CD4-positive, alpha-beta T cell treated with Interleukin-4 for 4 hours (primary cell): ENCODE measurements at regions not wholly inside any gene's neighbourhood (a gene's known extent, or its start where the extent isn't known, plus 50 kb on each side); places are given as distances from the start of the nearest gene placed in this dataset.
"Not testable (repeated sequence)": the region's sequence is repeated elsewhere in the genome, so short reads cannot be mapped to it uniquely, and the experiment has no call there.

ENCODE experiments used
- DNase-seq: peaks from one replicate; pipeline ENCODE4 v3.0.0-alpha.2; 2020

DNA sequence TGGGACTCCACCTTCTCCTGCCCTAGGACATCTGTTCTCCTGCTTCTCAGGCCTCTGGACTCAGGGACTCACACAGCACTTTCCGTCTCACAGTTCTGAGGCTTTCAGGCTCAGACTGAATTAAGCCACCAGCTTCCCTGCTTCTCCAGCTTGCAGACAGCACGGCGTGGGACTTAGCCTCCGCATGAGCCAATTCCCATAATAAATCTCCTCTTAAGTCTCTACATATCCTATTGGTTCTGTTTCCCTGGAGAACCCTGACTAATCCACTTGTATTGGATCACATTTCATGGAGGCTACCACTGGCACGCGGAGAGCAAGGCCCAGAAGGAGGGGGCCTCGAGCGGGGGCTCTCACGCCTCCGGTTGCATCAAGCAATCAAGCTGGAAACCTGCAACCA lies 1313.6 kb downstream of the TBC1D22A start:
- DNase-seq = no peak

DNA sequence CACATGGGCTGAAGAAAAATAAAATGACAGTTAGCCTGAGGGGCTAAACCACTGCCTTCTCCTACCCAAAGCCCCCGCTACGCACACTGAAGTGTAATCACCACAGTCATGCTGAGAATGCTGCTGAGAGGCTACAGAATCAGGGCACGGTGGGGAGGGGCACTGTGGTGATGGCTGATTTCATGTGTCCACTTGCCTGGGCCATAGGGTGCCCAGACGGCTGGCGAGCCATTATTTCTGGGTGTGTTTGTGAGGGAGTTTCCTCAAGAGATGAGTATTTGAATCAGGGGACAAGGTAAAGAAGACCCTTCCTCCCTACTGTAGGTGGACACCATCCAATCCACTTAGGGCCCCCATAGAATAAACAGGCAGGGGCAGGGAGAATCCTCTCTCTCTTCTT lies 1313.2 kb downstream of the TBC1D22A start:
- DNase-seq = no peak

DNA sequence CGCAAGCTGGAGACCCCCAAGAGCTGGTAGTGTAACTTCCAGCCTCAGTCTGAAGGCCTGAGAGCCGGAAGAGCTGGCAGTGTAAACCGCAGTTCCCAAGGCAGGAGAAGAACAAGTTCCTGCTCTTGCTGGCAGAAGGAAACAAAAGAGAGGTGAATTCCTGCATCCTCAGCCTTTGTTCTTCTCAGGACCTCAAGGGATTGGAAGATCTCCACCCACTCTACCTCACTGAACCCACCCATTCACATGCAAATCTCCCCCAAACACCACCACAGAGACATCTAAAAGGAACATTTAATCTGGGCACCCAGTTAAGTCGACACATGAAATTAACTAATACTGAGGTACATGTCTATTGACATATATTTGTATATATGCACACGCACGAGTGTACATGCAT lies 1310.3 kb downstream of the TBC1D22A start:
- DNase-seq = no peak

GRCh38 chr22:48071828-48072227 lies 1309.4 kb downstream of the TBC1D22A start:
- no peak for DNase-seq

GRCh38 chr22:48071305-48071704 lies 1308.9 kb downstream of the TBC1D22A start:
- no peak for DNase-seq

DNA sequence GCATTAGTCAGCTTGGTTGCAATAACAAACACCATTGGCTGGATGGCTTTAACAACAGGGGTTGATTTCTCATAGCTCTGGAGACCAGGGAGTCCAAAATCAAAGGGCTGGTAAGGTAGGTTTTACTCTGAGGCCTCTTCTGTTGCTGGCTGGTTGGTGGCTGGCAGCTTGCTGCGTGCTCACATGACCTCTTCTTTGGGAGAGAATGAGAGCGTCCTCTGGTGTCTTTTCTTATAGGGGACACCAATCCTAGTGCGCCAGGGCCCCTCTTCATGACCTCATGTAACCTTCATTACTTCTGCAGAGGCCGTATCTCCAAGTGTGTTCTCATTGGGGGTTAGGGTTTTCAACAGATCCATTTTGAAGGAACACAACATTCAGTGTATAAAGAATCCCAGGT lies 1308.3 kb downstream of the TBC1D22A start:
- no peak for DNase-seq

GRCh38 chr22:48070083-48070482 lies 1307.6 kb downstream of the TBC1D22A start:
- no peak for DNase-seq

- DNase-seq = no peak
Observed at GRCh38 chr22:48069256-48069655, 1306.8 kb downstream of the TBC1D22A start.

- DNase-seq = no peak
Observed at GRCh38 chr22:48068323-48068885, 1306.0 kb downstream of the TBC1D22A start.

GRCh38 chr22:48065892-48066291 lies 1303.4 kb downstream of the TBC1D22A start:
- no peak for DNase-seq

GRCh38 chr22:48061726-48062125 lies 1299.3 kb downstream of the TBC1D22A start:
- no peak for DNase-seq

- DNase-seq = no peak
Observed at GRCh38 chr22:48060266-48060665, 1297.8 kb downstream of the TBC1D22A start.

DNA sequence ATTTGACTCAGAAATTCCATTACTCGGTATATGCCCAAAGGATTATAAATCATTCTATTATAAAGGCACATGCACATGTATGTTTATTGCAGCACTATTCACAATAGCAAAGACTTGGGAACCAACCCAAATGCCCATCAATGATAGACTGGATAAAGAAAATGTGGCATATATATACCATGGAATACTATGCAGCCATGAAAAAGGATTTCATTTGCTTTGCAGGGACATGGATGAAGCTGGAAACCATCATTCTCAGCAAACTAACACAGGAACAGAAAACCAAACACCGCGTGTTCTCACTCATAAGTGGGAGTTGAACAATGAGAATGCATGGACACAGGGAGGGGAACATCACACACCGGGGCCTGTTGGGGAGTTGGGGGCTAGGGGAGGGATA lies 1297.1 kb downstream of the TBC1D22A start:
- DNase-seq = not testable (repeated sequence)

DNA sequence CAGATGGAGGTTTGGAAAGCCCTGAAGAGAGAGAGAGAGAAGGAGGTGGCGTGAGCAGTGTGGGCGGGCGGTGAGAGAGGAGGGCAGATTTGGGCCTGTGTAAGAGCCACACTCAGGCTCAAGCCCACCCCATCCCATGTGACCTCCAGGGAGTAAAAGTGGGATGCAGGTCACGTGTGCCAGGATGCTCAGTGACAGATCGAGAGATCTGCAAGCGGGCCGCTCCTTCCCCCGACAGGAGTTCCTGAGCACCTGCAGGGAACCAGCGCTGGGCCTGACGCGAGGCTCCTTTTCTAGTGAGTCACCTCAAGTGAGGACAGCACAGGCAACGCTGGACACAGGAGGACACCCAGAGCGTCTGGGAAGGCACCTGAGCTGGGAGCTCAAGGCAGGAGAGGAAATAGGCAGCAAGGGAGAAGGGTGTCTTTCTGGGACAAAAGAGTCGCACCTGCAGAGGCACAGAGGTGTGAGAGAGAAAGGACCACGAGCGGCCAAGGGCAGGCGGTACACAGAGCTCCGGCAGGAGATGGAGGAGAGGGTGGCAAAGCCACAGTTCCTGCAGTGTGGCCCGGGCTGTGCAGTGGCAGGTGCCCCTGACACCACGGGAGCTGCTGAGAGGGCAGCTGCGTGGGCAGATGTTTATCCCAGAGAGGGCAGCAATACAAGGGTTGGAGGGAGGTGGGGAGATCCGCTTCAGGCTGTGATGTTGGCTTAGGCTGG lies 1294.8 kb downstream of the TBC1D22A start:
- DNase-seq = no peak

DNA sequence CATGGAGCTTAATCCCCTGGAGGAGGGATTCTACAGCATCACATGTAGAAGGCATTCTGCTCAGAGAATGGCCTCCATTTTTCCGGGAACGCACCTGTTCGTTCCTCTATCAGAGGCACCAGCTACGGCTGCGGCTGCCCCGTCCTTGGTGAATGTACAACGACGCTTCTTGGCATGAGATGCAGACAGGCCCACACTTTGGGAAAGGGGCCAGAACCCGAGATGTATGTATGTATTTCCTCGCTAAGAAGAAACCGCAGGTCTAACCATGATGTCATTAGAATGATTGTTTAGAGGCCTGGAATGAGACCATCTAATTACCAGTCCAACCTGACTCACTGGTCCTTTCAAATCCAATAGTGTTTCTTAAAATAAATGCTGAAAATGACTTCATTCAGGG lies 1293.4 kb downstream of the TBC1D22A start:
- no peak for DNase-seq

- no peak for DNase-seq
Observed at GRCh38 chr22:48055185-48055584, 1292.7 kb downstream of the TBC1D22A start.

DNA sequence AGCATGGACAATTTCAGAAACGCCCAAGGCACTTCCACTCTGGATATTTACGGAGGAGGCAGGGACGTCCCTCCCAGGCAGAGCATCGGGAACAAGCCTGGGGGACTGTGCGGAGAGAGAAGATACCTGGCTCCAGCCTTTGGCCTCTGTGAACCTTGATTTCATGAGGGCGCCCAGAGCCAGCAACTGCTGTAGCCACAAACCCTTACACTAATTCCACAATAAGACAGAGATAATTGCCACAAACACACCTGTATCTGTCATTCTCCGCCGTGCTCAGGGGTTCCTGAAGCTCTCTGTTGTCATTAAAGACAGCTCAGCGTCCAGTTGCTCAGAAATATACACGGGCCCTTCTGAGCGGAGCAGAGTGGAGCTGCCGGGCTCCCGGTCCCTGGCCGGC lies 1292.1 kb downstream of the TBC1D22A start:
- DNase-seq = no peak

DNA sequence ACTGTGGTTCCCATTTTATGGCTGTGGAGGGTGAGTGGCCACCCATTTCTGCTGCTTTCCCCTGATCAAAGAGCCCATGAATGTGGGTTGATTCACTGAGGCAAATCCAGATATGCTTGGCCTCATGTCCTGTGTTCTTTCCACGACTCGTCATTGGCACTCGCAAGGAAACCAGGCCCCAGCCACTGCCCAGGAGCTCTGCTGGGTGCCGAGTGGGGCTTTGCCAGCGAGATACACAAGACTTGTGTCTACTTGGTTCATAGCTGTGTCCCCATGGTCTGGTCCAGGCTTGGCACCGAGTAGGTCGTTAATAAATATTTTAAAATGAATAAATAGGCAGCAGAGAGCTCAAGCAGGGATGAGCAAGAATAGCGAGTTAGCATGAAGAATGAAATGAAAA lies 1291.5 kb downstream of the TBC1D22A start:
- no peak for DNase-seq

- no peak for DNase-seq
Observed at GRCh38 chr22:48053486-48053885, 1291.0 kb downstream of the TBC1D22A start.

- no peak for DNase-seq
Observed at GRCh38 chr22:48052621-48052890, 1290.1 kb downstream of the TBC1D22A start.

GRCh38 chr22:48051796-48052620 lies 1289.6 kb downstream of the TBC1D22A start:
- no peak for DNase-seq

- DNase-seq = no peak
Observed at GRCh38 chr22:48050836-48051235, 1288.4 kb downstream of the TBC1D22A start.

DNA sequence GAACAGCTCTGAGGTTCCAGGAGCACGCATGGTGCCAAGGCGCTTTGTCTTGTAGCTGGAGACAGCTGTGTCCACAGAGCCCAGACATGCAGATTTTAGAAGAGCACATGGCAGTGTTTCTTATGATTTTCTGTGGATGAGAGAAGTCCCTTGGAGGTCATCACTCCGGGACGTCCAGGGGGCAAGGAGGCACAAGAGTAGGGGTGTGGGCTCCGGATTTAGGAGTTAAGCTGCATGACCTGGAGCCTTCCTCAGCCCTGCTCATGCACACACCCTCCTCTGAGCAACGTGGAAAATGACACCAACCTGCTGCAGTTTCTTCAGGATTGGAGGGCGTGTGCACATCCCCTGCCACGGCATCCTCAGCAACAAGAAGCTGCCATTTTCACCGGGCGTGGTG lies 1286.7 kb downstream of the TBC1D22A start:
- no peak for DNase-seq

DNA sequence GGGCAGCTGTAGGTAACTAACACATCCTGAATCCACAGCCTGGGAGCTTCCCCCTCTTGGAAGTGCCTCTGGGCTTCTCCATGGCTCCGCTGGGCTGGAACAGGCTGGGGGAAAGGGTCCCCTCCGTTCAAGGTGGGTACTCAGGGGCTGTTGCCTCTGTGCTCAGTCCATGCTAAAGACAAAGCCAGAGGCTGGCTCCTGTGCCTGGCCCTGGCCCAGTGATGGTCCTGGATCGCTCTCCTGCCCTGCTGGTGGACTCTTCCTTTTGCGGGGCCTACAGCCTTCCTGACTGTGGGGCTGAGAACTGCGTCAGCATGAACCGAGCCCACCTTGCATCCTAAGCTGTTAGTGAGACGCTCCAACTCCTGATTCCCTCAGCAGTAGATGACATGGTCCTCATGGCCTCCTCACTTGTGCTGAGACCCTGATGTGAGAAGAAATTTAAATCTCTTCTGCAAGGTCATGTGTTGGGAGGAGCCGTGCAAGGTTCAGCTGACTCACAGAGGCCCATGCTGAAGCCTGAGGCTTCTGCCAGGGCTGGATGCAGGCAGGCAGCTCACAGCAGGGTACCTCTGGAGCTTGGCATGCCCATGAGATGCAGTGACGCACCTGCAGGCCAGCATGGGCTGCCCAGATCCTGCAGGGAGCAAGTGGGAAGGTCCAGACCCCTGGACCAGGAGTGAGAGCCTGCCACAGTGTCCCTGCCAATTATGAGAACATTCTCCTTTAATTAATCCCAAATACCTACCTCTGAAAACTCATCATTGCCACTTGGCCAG lies 1285.5 kb downstream of the TBC1D22A start:
- DNase-seq = no peak
